Endothelial cell of umbilical vein (primary cell): ENCODE measurements at regions not wholly inside any gene's neighbourhood (a gene's known extent, or its start where the extent isn't known, plus 50 kb on each side); places are given as distances from the start of the nearest gene placed in this dataset.

Source experiments
- BruUV-seq: library from RNA; stranded (reverse); fragments of 400-500 nt; replicated peaks from 2 replicates; lab custom pipeline; 2021; lab: Mats Ljungman, UMichigan
- CTCF ChIA-PET: fragments of 300-600, 350-600 bp; sonication (Branson Sonifier 250); formaldehyde crosslinking; loops from one replicate; lab custom pipeline; 2021; ENCODE audit warnings: antibody characterized with exemption, inconsistent platforms; lab: Charles Lee
- POLR2A ChIA-PET: fragments of 300-600, 350-600 bp; sonication (Branson Sonifier 250); formaldehyde crosslinking; loops from one replicate; lab custom pipeline; 2021; ENCODE audit warnings: antibody characterized with exemption, inconsistent platforms; lab: Charles Lee
- DNase-seq: peaks from one replicate; pipeline ENCODE4 v3.0.0-alpha.2; 2011; ENCODE audit warnings: low read depth, low spot score
- FAIRE-seq: peaks from 2 replicates; lab custom pipeline; 2011; peaks lifted over from hg19 to GRCh38; lab: Jason Lieb, UNC
- H2AFZ ChIP-seq: 2 replicates; pipeline ENCODE4 v1.6.0; 2012; ENCODE audit warnings: low read depth, low read length, control low read depth, inconsistent platforms
- H3K27ac ChIP-seq: 2 replicates; pipeline ENCODE4 v1.5.1; 2011; ENCODE audit warnings: low read depth, mild to moderate bottlenecking, control low read depth, low read length, moderate library complexity; ENCODE audit not compliant: insufficient read depth
- H3K27me3 ChIP-seq, 2 experiments: 2 replicates each; pipeline versions ENCODE4 v1.6.0 to v1.6.1; 2011; ENCODE audit warnings: low read length in 2 of 2, mixed read lengths in 1 of 2; ENCODE audit not compliant: control insufficient read depth in 2 of 2, insufficient read depth in 2 of 2
- H3K36me3 ChIP-seq, 2 experiments: 2 replicates in 1 of 2; 3 replicates in 1 of 2; pipeline ENCODE4 v1.5.1; 2011; ENCODE audit warnings: low read length in 2 of 2, mild to moderate bottlenecking in 1 of 2, moderate library complexity in 1 of 2; ENCODE audit not compliant: control insufficient read depth in 2 of 2, insufficient read depth in 2 of 2; ENCODE audit errors: extremely low read depth in 1 of 2
- H3K4me1 ChIP-seq: 3 replicates; pipeline ENCODE4 v1.5.1; 2011; ENCODE audit warnings: mild to moderate bottlenecking, low read length; ENCODE audit not compliant: control insufficient read depth, insufficient read depth; ENCODE audit errors: extremely low read depth
- H3K4me2 ChIP-seq: 2 replicates; pipeline ENCODE4 v1.6.1; 2011; ENCODE audit warnings: low read length, control low read depth, mixed read lengths; ENCODE audit not compliant: insufficient read depth
- H3K4me3 ChIP-seq, 3 experiments: fragments of 200-600 bp in 1 of 3; sonication (generic), shearing (Covaris generic) in 1 of 3; replicated peaks in 1 of 3; 2 replicates each; pipeline ENCODE4 v1.5.1; 2011 to 2016; ENCODE audit warnings: control low read depth in 3 of 3, low read length in 3 of 3, mild to moderate bottlenecking in 2 of 3, inconsistent platforms in 1 of 3, low read depth in 1 of 3, moderate library complexity in 1 of 3; ENCODE audit not compliant: insufficient read depth in 1 of 3
- H3K79me2 ChIP-seq: 2 replicates; pipeline ENCODE4 v1.6.0; 2012; ENCODE audit warnings: low read length, inconsistent platforms; ENCODE audit not compliant: control insufficient read depth, insufficient read depth
- H3K9ac ChIP-seq: replicated peaks from 2 replicates; pipeline ENCODE3; 2011; ENCODE audit warnings: low read length, control low read depth; ENCODE audit not compliant: insufficient read depth; ENCODE audit errors: extremely low read depth
- H3K9me1 ChIP-seq: replicated peaks from 3 replicates; pipeline ENCODE4 v1.6.0; 2011; ENCODE audit warnings: mild to moderate bottlenecking, low read length; ENCODE audit not compliant: control insufficient read depth, insufficient read depth; ENCODE audit errors: extremely low read depth
- H3K9me3 ChIP-seq: replicated peaks from 2 replicates; pipeline ENCODE4 v1.5.1; 2012; ENCODE audit warnings: low read length, inconsistent platforms; ENCODE audit not compliant: control insufficient read depth, insufficient read depth
- H4K20me1 ChIP-seq: replicated peaks from 2 replicates; pipeline ENCODE3; 2011; ENCODE audit warnings: mild to moderate bottlenecking, low read length; ENCODE audit not compliant: control insufficient read depth, insufficient read depth; ENCODE audit errors: extremely low read depth
- CTCF ChIP-seq, 2 donors: IDR thresholded peaks; 1 replicate in 1 of 2; 2 replicates in 1 of 2; pipeline ENCODE4 v1.5.1; 2011; ENCODE audit warnings: low read length in 2 of 2, mild to moderate bottlenecking in 2 of 2, moderate library complexity in 2 of 2, control low read depth in 1 of 2, inconsistent platforms in 1 of 2, low read depth in 1 of 2; ENCODE audit not compliant: insufficient read depth in 1 of 2; ENCODE audit errors: extremely low read depth in 1 of 2
- EZH2 ChIP-seq: IDR thresholded peaks from 2 replicates; pipeline ENCODE4 v1.6.1; 2012; ENCODE audit warnings: borderline replicate concordance, low read depth, mild to moderate bottlenecking, moderate library complexity, low read length, inconsistent platforms; ENCODE audit not compliant: severe bottlenecking
- FOS ChIP-seq: IDR thresholded peaks from 2 replicates; pipeline ENCODE4 v1.6.1; 2011; ENCODE audit warnings: mild to moderate bottlenecking, low read length, moderate library complexity, borderline replicate concordance; ENCODE audit not compliant: insufficient read depth
- GATA2 ChIP-seq: IDR thresholded peaks from 2 replicates; pipeline ENCODE4 v1.7.0; 2011; ENCODE audit warnings: low read depth, mild to moderate bottlenecking, moderate library complexity, mixed read lengths, low read length; ENCODE audit not compliant: insufficient read length, insufficient read depth
- JUN ChIP-seq: IDR thresholded peaks from 2 replicates; pipeline ENCODE4 v1.6.1; 2011; ENCODE audit warnings: borderline replicate concordance, low read depth; ENCODE audit not compliant: insufficient read length, insufficient read depth
- MAX ChIP-seq: IDR thresholded peaks from 2 replicates; pipeline ENCODE4 v1.6.1; 2011; ENCODE audit not compliant: insufficient read depth, insufficient read length
- MYC ChIP-seq: IDR thresholded peaks from one replicate; pipeline ENCODE4 v1.6.1; 2011; ENCODE audit warnings: mild to moderate bottlenecking, low read depth, low read length
- POLR2A ChIP-seq: IDR thresholded peaks from 2 replicates; pipeline ENCODE4 v1.6.1; 2012; ENCODE audit warnings: low read depth, mild to moderate bottlenecking, control low read depth, low read length
- POLR2AphosphoS5 ChIP-seq: IDR thresholded peaks from 2 replicates; pipeline ENCODE4 v1.6.1; 2012; ENCODE audit warnings: low read depth, mild to moderate bottlenecking, control low read depth, low read length, moderate library complexity; ENCODE audit not compliant: insufficient read depth
- dilution Hi-C: fragments of 300-500 bp; cut with MboI; formaldehyde crosslinking; loops from one replicate; pipeline ENCODE4 v1.15.0; 2019; ENCODE audit warnings: low sequenced_read_pairs; ENCODE audit not compliant: extremely low pct_ligation_motif_present
- intact Hi-C: fragments of 100-400 bp; cut with micrococcal nuclease; formaldehyde crosslinking; loops from one replicate; pipeline ENCODE4 v1.10.0; 2022

- Histone ChIP-seq H3K27ac (no peak overlapping the region), H3K79me2 (no peaks in the 10 kb centered on the region), H3K4me1 (no peaks in the 10 kb centered on the region), H3K4me3 (no peak overlapping the region), H3K4me2 (no peak overlapping the region), H4K20me1 (no peaks in the 10 kb centered on the region), H3K9me1 (peaks cover 2% of the 10 kb centered on the region), H3K9ac (no peak overlapping the region), H2AFZ (no peak overlapping the region), H3K27me3 (no peaks in the 10 kb centered on the region), H3K36me3 (no peaks in the 10 kb centered on the region), H3K9me3 (no peaks in the 10 kb centered on the region)
- TF ChIP-seq MYC (no peak), GATA2 (no peak), EZH2 (no peak), MAX (no peak), POLR2AphosphoS5 (no peak), CTCF (IDR thresholded peaks at IDR 0.05; ENCODE audit: extremely low read depth in 1 of 2, insufficient read depth in 1 of 2, low read depth in 1 of 2, low read length in 2 of 2) (no peak), POLR2A (no peak), FOS (no peak), JUN (no peak)
- no peak for FAIRE-seq
- BruUV-seq = no TSS peak
- intact Hi-C loops (no loop called here), dilution Hi-C loops (no loop called here)
- ChIA-PET POLR2A (no interaction called here), CTCF (no interaction called here)
- DNase-seq = no peak
These were observed 349.2 kb downstream of the ADCYAP1 start for GRCh38 chr18:1253827-1254226.
